Peyer's patch (tissue), 4 donors: ENCODE measurements at regions not wholly inside any gene's neighbourhood (a gene's known extent, or its start where the extent isn't known, plus 50 kb on each side); places are given as distances from the start of the nearest gene placed in this dataset.

Experiments used
- DNase-seq, 3 donors: peaks; one replicate each; pipeline ENCODE4 v3.0.0-alpha.2; 2017 to 2019
- H3K27ac ChIP-seq, 4 donors: fragments of 200-600 bp; sonication (generic); one replicate each; pipeline ENCODE4 v1.5.1; 2016 to 2019
- H3K27me3 ChIP-seq, 2 donors: fragments of 200-600 bp; sonication (generic); one replicate each; pipeline ENCODE4 v1.5.1; 2019
- H3K36me3 ChIP-seq, 3 donors: fragments of 200-600 bp; sonication (generic); one replicate each; pipeline ENCODE4 v1.5.1; 2016 to 2019
- H3K4me1 ChIP-seq, 4 donors: fragments of 200-600 bp; sonication (generic); one replicate each; pipeline ENCODE4 v1.5.1; 2016 to 2019
- H3K4me3 ChIP-seq, 4 donors: fragments of 200-600 bp; sonication (generic); 1 replicate in 3 of 4; 2 replicates in 1 of 4; pipeline ENCODE4 v1.5.1; 2016 to 2019; ENCODE audit warnings: mild to moderate bottlenecking in 1 of 4
- H3K9me3 ChIP-seq, 4 donors: fragments of 200-600 bp; sonication (generic); one replicate each; pipeline ENCODE4 v1.5.1; 2016 to 2019; ENCODE audit warnings: mild to moderate bottlenecking in 1 of 4
- CTCF ChIP-seq, 6 experiments: fragments of 450-650 bp in 4 of 6; fragments of 200-600 bp in 2 of 6; sonication (generic) in 1 of 6; IDR thresholded peaks; one replicate each; pipeline ENCODE4 v1.5.1; 2017 to 2019; ENCODE audit warnings: antibody characterized with exemption in 6 of 6, mild to moderate bottlenecking in 3 of 6, moderate library complexity in 1 of 6
- POLR2A ChIP-seq, 2 donors: fragments of 450-650 bp; IDR thresholded peaks; one replicate each; pipeline ENCODE4 v1.5.1; 2017; ENCODE audit warnings: antibody characterized with exemption in 2 of 2, mild to moderate bottlenecking in 2 of 2, moderate library complexity in 2 of 2
- small RNA-seq, 2 donors: library from RNA; depleted of rRNA; stranded (forward); fragments of <200 nt; gene quantifications; one replicate each; pipeline ENCODE3, GENCODE V24; 2016

- no peaks in the 10 kb centered on the region for H3K36me3 ChIP-seq
- no peak overlapping the region for H3K27ac ChIP-seq
- no peaks in the 10 kb centered on the region for H3K4me1 ChIP-seq
- DNase-seq: no peak
- no peak overlapping the region for H3K4me3 ChIP-seq
- no peaks in the 10 kb centered on the region for H3K9me3 ChIP-seq
- TF ChIP-seq POLR2A (IDR thresholded peaks at IDR 0.05): no peak
- no peak for TF ChIP-seq CTCF (IDR thresholded peaks at IDR 0.05)
- H3K27me3 ChIP-seq: no peaks in the 10 kb centered on the region
Measured at GRCh38 chr1:72362538-72362937, 80.2 kb upstream of the NEGR1 start.

GRCh38 chr1:72357411-72357810 is 75.1 kb upstream of the NEGR1 start:
- Histone ChIP-seq H3K4me1 (no peaks in the 10 kb centered on the region), H3K27ac (no peak overlapping the region), H3K9me3 (no peaks in the 10 kb centered on the region), H3K4me3 (no peak overlapping the region), H3K36me3 (no peaks in the 10 kb centered on the region), H3K27me3 (no peaks in the 10 kb centered on the region)
- DNase-seq: no peak
- TF ChIP-seq CTCF (IDR thresholded peaks at IDR 0.05): no peak
- TF ChIP-seq POLR2A (IDR thresholded peaks at IDR 0.05): no peak

GRCh38 chr1:72355899-72356298 is 73.6 kb upstream of the NEGR1 start:
- Histone ChIP-seq H3K27me3 (no peaks in the 10 kb centered on the region), H3K9me3 (no peaks in the 10 kb centered on the region), H3K4me1 (no peaks in the 10 kb centered on the region), H3K27ac (no peak overlapping the region), H3K36me3 (no peaks in the 10 kb centered on the region), H3K4me3 (no peak overlapping the region)
- no peak for DNase-seq
- TF ChIP-seq CTCF (IDR thresholded peaks at IDR 0.05) (no peak), POLR2A (IDR thresholded peaks at IDR 0.05) (no peak)

GRCh38 chr1:72341661-72342060 is 59.3 kb upstream of the NEGR1 start:
- H3K9me3 ChIP-seq: no peaks in the 10 kb centered on the region

GRCh38 chr1:72336776-72337175 is 54.4 kb upstream of the NEGR1 start:
- H3K4me1 ChIP-seq: no peaks in the 10 kb centered on the region
- H3K27me3 ChIP-seq: no peaks in the 10 kb centered on the region
- DNase-seq: no peak
- no peaks in the 10 kb centered on the region for H3K9me3 ChIP-seq
- H3K27ac ChIP-seq: no peak overlapping the region
- no peaks in the 10 kb centered on the region for H3K36me3 ChIP-seq
- TF ChIP-seq POLR2A (IDR thresholded peaks at IDR 0.05) (no peak), CTCF (IDR thresholded peaks at IDR 0.05) (no peak)
- H3K4me3 ChIP-seq: no peak overlapping the region

More at GRCh38 chr1:72341661-72342060, 59.3 kb upstream of the NEGR1 start:
- DNase-seq: no peak
- TF ChIP-seq CTCF (IDR thresholded peaks at IDR 0.05) (no peak), POLR2A (IDR thresholded peaks at IDR 0.05) (no peak)
- H3K4me1 ChIP-seq: no peaks in the 10 kb centered on the region
- no peaks in the 10 kb centered on the region for H3K27me3 ChIP-seq
- no peaks in the 10 kb centered on the region for H3K36me3 ChIP-seq
- no peak overlapping the region for H3K27ac ChIP-seq
- H3K4me3 ChIP-seq: no peak overlapping the region

Small RNAs in the stretch of these regions (small RNA-seq; reads per million reads assigned to genes)
- gene RN7SKP19 (0 reads per million in 2 donors), gene RNA5SP50 (0 reads per million in 2 donors), gene RNU4ATAC8P (0 reads per million in 2 donors), gene RNU6-1246P (0 reads per million in 2 donors)
